ENCODE measurements at regions not wholly inside any gene's neighbourhood (a gene's known extent, or its start where the extent isn't known, plus 50 kb on each side); places are given as distances from the start of the nearest gene placed in this dataset.

DNA sequence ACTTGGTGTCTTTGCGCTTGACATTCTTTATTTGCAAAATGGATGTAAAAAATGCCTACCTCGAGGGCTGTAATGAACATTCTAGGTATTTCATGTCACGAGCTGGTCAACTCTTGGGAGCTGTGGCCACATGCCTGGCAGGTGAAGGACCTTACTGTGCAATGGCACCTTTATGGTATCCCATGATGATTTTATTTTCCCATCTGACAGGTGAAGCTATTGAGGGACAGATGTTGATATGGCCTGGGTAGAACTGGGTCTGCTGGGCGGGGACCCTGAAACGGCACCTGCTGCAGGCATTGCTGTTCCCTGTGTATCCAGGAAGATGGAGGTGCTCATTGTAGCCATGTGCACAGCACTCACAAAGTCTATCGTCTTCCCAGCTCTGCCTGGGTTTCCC is 332.2 kb downstream of the TEX29 start:
- peaks cover 0 to 31% (median 5%) of the 10 kb centered on the region in 7 donors for H3K27me3 ChIP-seq (replicated peaks in 1 of 7)
- DNase-seq: no peak
- H3K9me3 ChIP-seq: no peaks in the 10 kb centered on the region
- H3K36me3 ChIP-seq: no peaks in the 10 kb centered on the region
- WGBS, 5 donors: 83 to 90% (median 86%) methylated on average over 6 of the region's 6 CpGs
- intact Hi-C loops (cut with DNase I; ENCODE audit: low total_unique reads): no loop called here
- H3K27ac ChIP-seq: no peak overlapping the region
- no peaks in the 10 kb centered on the region for H3K4me1 ChIP-seq
- TF ChIP-seq POLR2AphosphoS5 (IDR thresholded peaks at IDR 0.05): no peak
- no peak overlapping the region for H3K4me3 ChIP-seq

DNA sequence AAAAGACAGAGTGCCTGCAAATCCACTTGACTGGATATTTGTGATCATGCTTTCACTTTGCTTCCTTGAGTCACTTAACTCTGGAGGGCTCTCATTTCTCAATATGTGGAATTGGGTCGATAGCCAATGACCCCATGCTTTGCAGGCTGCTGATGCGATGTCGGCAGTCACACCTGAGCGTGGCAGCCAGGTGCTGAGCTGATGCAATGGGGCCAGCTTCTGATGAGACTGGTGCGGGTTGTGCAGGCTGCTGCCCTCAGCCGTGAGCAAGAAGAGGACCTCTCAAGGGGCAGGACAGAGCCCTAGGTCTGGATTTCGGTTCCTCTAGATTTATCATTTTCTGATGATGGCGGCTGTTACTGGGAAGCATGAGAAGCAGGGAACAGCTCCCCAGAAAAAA is 334.1 kb downstream of the TEX29 start:
- no peaks in the 10 kb centered on the region for H3K9me3 ChIP-seq
- H3K27ac ChIP-seq: no peak overlapping the region
- DNase-seq: no peak
- intact Hi-C loops (cut with DNase I; ENCODE audit: low total_unique reads): no loop called here
- no peak overlapping the region for H3K4me3 ChIP-seq
- H3K27me3 ChIP-seq (replicated peaks in 1 of 7): peaks cover 0 to 31% (median 5%) of the 10 kb centered on the region in 7 donors
- 87 to 95% (median 92%) methylated on average over 8 of the region's 8 CpGs for WGBS, 5 donors
- TF ChIP-seq, protein P1, sequence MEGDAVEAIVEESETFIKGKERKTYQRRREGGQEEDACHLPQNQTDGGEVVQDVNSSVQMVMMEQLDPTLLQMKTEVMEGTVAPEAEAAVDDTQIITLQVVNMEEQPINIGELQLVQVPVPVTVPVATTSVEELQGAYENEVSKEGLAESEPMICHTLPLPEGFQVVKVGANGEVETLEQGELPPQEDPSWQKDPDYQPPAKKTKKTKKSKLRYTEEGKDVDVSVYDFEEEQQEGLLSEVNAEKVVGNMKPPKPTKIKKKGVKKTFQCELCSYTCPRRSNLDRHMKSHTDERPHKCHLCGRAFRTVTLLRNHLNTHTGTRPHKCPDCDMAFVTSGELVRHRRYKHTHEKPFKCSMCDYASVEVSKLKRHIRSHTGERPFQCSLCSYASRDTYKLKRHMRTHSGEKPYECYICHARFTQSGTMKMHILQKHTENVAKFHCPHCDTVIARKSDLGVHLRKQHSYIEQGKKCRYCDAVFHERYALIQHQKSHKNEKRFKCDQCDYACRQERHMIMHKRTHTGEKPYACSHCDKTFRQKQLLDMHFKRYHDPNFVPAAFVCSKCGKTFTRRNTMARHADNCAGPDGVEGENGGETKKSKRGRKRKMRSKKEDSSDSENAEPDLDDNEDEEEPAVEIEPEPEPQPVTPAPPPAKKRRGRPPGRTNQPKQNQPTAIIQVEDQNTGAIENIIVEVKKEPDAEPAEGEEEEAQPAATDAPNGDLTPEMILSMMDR (IDR thresholded peaks at IDR 0.05 in 8 of 11, conservative IDR thresholded peaks at IDR 0.05 in 3 of 11): no peak
- TF ChIP-seq POLR2AphosphoS5 (IDR thresholded peaks at IDR 0.05): no peak
- no peak for TF ChIP-seq POLR2A (IDR thresholded peaks at IDR 0.05)
- no peaks in the 10 kb centered on the region for H3K36me3 ChIP-seq
- H3K4me1 ChIP-seq: no peaks in the 10 kb centered on the region

DNA sequence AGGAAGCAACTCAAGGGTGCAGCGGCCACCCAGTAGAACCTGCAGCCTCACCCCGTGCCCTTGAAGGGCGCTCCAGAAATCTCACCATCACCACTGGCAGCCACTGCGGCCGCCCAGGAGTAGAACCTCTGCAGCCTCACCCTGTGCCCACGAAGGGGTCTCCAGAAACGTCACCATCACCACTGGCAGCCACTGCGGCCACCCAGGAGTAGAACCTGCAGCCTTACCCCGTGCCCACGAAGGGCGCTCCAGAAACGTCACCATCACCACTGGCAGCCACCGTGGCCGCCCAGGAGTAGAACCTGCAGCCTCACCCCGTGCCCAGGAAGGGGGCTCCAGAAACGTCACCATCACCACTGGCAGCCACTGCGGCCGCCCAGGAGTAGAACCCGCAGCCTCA is 336.0 kb downstream of the TEX29 start:
- WGBS, 5 donors: 77 to 92% (median 88%) methylated on average over 14 to 19 of the region's 19 CpGs
- Histone ChIP-seq H3K9me3 (no peaks in the 10 kb centered on the region), H3K4me1 (no peaks in the 10 kb centered on the region), H3K27ac (no peak overlapping the region), H3K4me3 (no peak overlapping the region), H3K36me3 (no peaks in the 10 kb centered on the region), H3K27me3 (replicated peaks in 1 of 7) (peaks cover 0 to 17% (median 5%) of the 10 kb centered on the region in 7 donors)
- DNase-seq: no peak
- intact Hi-C loops (cut with DNase I; ENCODE audit: low total_unique reads): no loop called here
- TF ChIP-seq POLR2AphosphoS5 (IDR thresholded peaks at IDR 0.05) (no peak), POLR2A (IDR thresholded peaks at IDR 0.05) (no peak)
- TF ChIP-seq, protein P1 (IDR thresholded peaks at IDR 0.05 in 8 of 11, conservative IDR thresholded peaks at IDR 0.05 in 3 of 11): no peak

DNA sequence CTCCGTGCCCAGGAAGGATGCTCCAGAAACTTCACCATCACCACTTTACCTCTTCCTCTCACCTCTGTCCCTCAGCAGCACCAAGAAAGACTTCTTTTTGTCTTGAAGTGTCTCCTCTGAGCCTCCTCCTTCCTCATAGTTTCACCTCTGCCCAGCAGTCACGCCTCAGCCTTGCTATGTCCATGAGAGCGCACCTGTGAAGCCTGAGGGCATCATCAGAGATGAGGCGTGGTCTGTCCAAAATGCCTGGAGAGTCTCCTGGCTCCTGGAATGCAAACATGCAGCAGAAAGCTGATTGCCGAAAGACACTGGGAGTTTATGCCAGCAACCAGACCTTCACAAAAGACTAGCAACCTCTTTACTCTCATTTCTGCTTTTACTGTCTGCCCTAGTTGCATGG is 336.6 kb downstream of the TEX29 start:
- H3K27me3 ChIP-seq (replicated peaks in 1 of 7): peaks cover 0 to 13% (median 0%) of the 10 kb centered on the region in 7 donors
- 86 to 93% (median 92%) methylated on average over 5 of the region's 5 CpGs for WGBS, 5 donors
- intact Hi-C loops (cut with DNase I; ENCODE audit: low total_unique reads): no loop called here
- TF ChIP-seq POLR2AphosphoS5 (IDR thresholded peaks at IDR 0.05): no peak
- TF ChIP-seq, protein P1 (IDR thresholded peaks at IDR 0.05 in 8 of 11, conservative IDR thresholded peaks at IDR 0.05 in 3 of 11): no peak
- TF ChIP-seq POLR2A (IDR thresholded peaks at IDR 0.05): no peak
- H3K4me3 ChIP-seq: no peak overlapping the region
- no peaks in the 10 kb centered on the region for H3K9me3 ChIP-seq
- H3K36me3 ChIP-seq: no peaks in the 10 kb centered on the region
- no peak for DNase-seq
- no peaks in the 10 kb centered on the region for H3K4me1 ChIP-seq
- no peak overlapping the region for H3K27ac ChIP-seq

Data from spleen (tissue), 11 donors.